ENCODE measurements at regions not wholly inside any gene's neighbourhood (a gene's known extent, or its start where the extent isn't known, plus 50 kb on each side); places are given as distances from the start of the nearest gene placed in this dataset.

GRCh38 chr12:83199069-83199468 lies 512.4 kb downstream of the TMTC2 start:
- no peak overlapping the region for H3K4me2 ChIP-seq (ENCODE audit: low read depth, low read length, poor library complexity, severe bottlenecking)
- no peaks in the 10 kb centered on the region for H3K27me3 ChIP-seq (ENCODE audit: low read length)
- no peaks in the 10 kb centered on the region for H3K4me1 ChIP-seq (ENCODE audit: low read length)
- H3K4me3 ChIP-seq (ENCODE audit: low read length) = no peak overlapping the region
- DNase-seq = no peak
- H4K20me1 ChIP-seq (ENCODE audit: insufficient read depth, low read depth, low read length) = no peaks in the 10 kb centered on the region
- H3K27ac ChIP-seq (ENCODE audit: low read length) = no peak overlapping the region
- peaks cover 12% of the 10 kb centered on the region; the same call in 1 of the 2 replicates for H3K9me3 ChIP-seq (ENCODE audit: low read length)
- H3K9ac ChIP-seq (ENCODE audit: low read length) = no peak overlapping the region
- no peaks in the 10 kb centered on the region; the same call in 1 of the 2 replicates for H3K9me2 ChIP-seq (replicated peaks; ENCODE audit: insufficient read depth, low read length)
- H3K36me3 ChIP-seq (ENCODE audit: insufficient read depth, low read length) = no peaks in the 10 kb centered on the region
- H2AFZ ChIP-seq (ENCODE audit: low read length) = no peak overlapping the region
- no peaks in the 10 kb centered on the region for H3K79me2 ChIP-seq (ENCODE audit: low read length)

GRCh38 chr12:83198291-83199015 lies 511.7 kb downstream of the TMTC2 start:
- no peaks in the 10 kb centered on the region for H3K4me1 ChIP-seq (ENCODE audit: low read length)
- no peaks in the 10 kb centered on the region for H3K36me3 ChIP-seq (ENCODE audit: insufficient read depth, low read length)
- H3K9ac ChIP-seq (ENCODE audit: low read length) = no peak overlapping the region
- H4K20me1 ChIP-seq (ENCODE audit: insufficient read depth, low read depth, low read length) = no peaks in the 10 kb centered on the region
- no peaks in the 10 kb centered on the region; the same call in 1 of the 2 replicates for H3K9me2 ChIP-seq (replicated peaks; ENCODE audit: insufficient read depth, low read length)
- H3K4me3 ChIP-seq (ENCODE audit: low read length) = no peak overlapping the region
- no peak overlapping the region for H3K4me2 ChIP-seq (ENCODE audit: low read depth, low read length, poor library complexity, severe bottlenecking)
- no peak overlapping the region for H2AFZ ChIP-seq (ENCODE audit: low read length)
- H3K9me3 ChIP-seq (ENCODE audit: low read length) = peaks cover 11% of the 10 kb centered on the region; the same call in 1 of the 2 replicates
- H3K27ac ChIP-seq (ENCODE audit: low read length) = no peak overlapping the region
- H3K27me3 ChIP-seq (ENCODE audit: low read length) = no peaks in the 10 kb centered on the region
- DNase-seq = no peak
- no peaks in the 10 kb centered on the region for H3K79me2 ChIP-seq (ENCODE audit: low read length)

GRCh38 chr12:83197483-83197914 lies 510.8 kb downstream of the TMTC2 start:
- no peaks in the 10 kb centered on the region; the same call in 1 of the 2 replicates for H3K9me2 ChIP-seq (replicated peaks; ENCODE audit: insufficient read depth, low read length)
- peaks cover 9% of the 10 kb centered on the region; the same call in 1 of the 2 replicates for H3K9me3 ChIP-seq (ENCODE audit: low read length)
- H3K79me2 ChIP-seq (ENCODE audit: low read length) = no peaks in the 10 kb centered on the region
- H3K36me3 ChIP-seq (ENCODE audit: insufficient read depth, low read length) = no peaks in the 10 kb centered on the region
- no peak overlapping the region for H3K4me2 ChIP-seq (ENCODE audit: low read depth, low read length, poor library complexity, severe bottlenecking)
- no peaks in the 10 kb centered on the region for H3K27me3 ChIP-seq (ENCODE audit: low read length)
- no peaks in the 10 kb centered on the region for H3K4me1 ChIP-seq (ENCODE audit: low read length)
- no peak overlapping the region for H3K9ac ChIP-seq (ENCODE audit: low read length)
- no peak for DNase-seq
- no peaks in the 10 kb centered on the region for H4K20me1 ChIP-seq (ENCODE audit: insufficient read depth, low read depth, low read length)
- no peak overlapping the region for H3K4me3 ChIP-seq (ENCODE audit: low read length)
- H3K27ac ChIP-seq (ENCODE audit: low read length) = no peak overlapping the region
- H2AFZ ChIP-seq (ENCODE audit: low read length) = no peak overlapping the region

GRCh38 chr12:83196694-83197350 lies 510.1 kb downstream of the TMTC2 start:
- Histone ChIP-seq H3K27me3 (ENCODE audit: low read length) (no peaks in the 10 kb centered on the region), H3K4me3 (ENCODE audit: low read length) (no peak overlapping the region), H3K9me3 (ENCODE audit: low read length) (peaks cover 7% of the 10 kb centered on the region; the same call in 1 of the 2 replicates), H3K36me3 (ENCODE audit: insufficient read depth, low read length) (no peaks in the 10 kb centered on the region), H3K9ac (ENCODE audit: low read length) (no peak overlapping the region), H2AFZ (ENCODE audit: low read length) (no peak overlapping the region), H3K79me2 (ENCODE audit: low read length) (no peaks in the 10 kb centered on the region), H3K4me1 (ENCODE audit: low read length) (no peaks in the 10 kb centered on the region), H4K20me1 (ENCODE audit: insufficient read depth, low read depth, low read length) (no peaks in the 10 kb centered on the region), H3K4me2 (ENCODE audit: low read depth, low read length, poor library complexity, severe bottlenecking) (no peak overlapping the region), H3K9me2 (replicated peaks; ENCODE audit: insufficient read depth, low read length) (no peaks in the 10 kb centered on the region; the same call in 1 of the 2 replicates), H3K27ac (ENCODE audit: low read length) (no peak overlapping the region)
- DNase-seq = no peak

- Histone ChIP-seq H3K4me2 (ENCODE audit: low read depth, low read length, poor library complexity, severe bottlenecking) (no peak overlapping the region), H4K20me1 (ENCODE audit: insufficient read depth, low read depth, low read length) (no peaks in the 10 kb centered on the region), H2AFZ (ENCODE audit: low read length) (no peak overlapping the region), H3K9ac (ENCODE audit: low read length) (no peak overlapping the region), H3K27me3 (ENCODE audit: low read length) (no peaks in the 10 kb centered on the region), H3K36me3 (ENCODE audit: insufficient read depth, low read length) (no peaks in the 10 kb centered on the region), H3K79me2 (ENCODE audit: low read length) (no peaks in the 10 kb centered on the region), H3K27ac (ENCODE audit: low read length) (no peak overlapping the region), H3K9me2 (replicated peaks; ENCODE audit: insufficient read depth, low read length) (no peaks in the 10 kb centered on the region), H3K9me3 (ENCODE audit: low read length) (0 out of 2 replicates have a peak, but pooled peaks cover 3% of the 10 kb centered on the region), H3K4me1 (ENCODE audit: low read length) (no peaks in the 10 kb centered on the region), H3K4me3 (ENCODE audit: low read length) (no peak overlapping the region)
- no peak for DNase-seq
These were observed 504.1 kb downstream of the TMTC2 start for GRCh38 chr12:83190631-83191390.

GRCh38 chr12:83186419-83186818 lies 499.7 kb downstream of the TMTC2 start:
- no peak overlapping the region for H3K9ac ChIP-seq (ENCODE audit: low read length)
- no peak for DNase-seq
- H3K79me2 ChIP-seq (ENCODE audit: low read length) = no peaks in the 10 kb centered on the region
- no peaks in the 10 kb centered on the region for H3K4me1 ChIP-seq (ENCODE audit: low read length)
- no peak overlapping the region for H3K4me2 ChIP-seq (ENCODE audit: low read depth, low read length, poor library complexity, severe bottlenecking)
- H3K9me3 ChIP-seq (ENCODE audit: low read length) = no peaks in the 10 kb centered on the region
- no peak overlapping the region for H3K27ac ChIP-seq (ENCODE audit: low read length)
- no peaks in the 10 kb centered on the region for H3K9me2 ChIP-seq (replicated peaks; ENCODE audit: insufficient read depth, low read length)
- H3K4me3 ChIP-seq (ENCODE audit: low read length) = no peak overlapping the region
- no peaks in the 10 kb centered on the region for H4K20me1 ChIP-seq (ENCODE audit: insufficient read depth, low read depth, low read length)
- no peak overlapping the region for H2AFZ ChIP-seq (ENCODE audit: low read length)
- H3K36me3 ChIP-seq (ENCODE audit: insufficient read depth, low read length) = no peaks in the 10 kb centered on the region
- H3K27me3 ChIP-seq (ENCODE audit: low read length) = no peaks in the 10 kb centered on the region

- no peak overlapping the region for H3K27ac ChIP-seq (ENCODE audit: low read length)
- no peak overlapping the region for H3K9ac ChIP-seq (ENCODE audit: low read length)
- H3K4me1 ChIP-seq (ENCODE audit: low read length) = no peaks in the 10 kb centered on the region
- no peaks in the 10 kb centered on the region for H4K20me1 ChIP-seq (ENCODE audit: insufficient read depth, low read depth, low read length)
- DNase-seq = no peak
- no peaks in the 10 kb centered on the region for H3K79me2 ChIP-seq (ENCODE audit: low read length)
- H3K27me3 ChIP-seq (ENCODE audit: low read length) = no peaks in the 10 kb centered on the region
- H2AFZ ChIP-seq (ENCODE audit: low read length) = no peak overlapping the region
- no peak overlapping the region for H3K4me2 ChIP-seq (ENCODE audit: low read depth, low read length, poor library complexity, severe bottlenecking)
- H3K4me3 ChIP-seq (ENCODE audit: low read length) = no peak overlapping the region
- H3K9me3 ChIP-seq (ENCODE audit: low read length) = no peaks in the 10 kb centered on the region
- no peaks in the 10 kb centered on the region for H3K9me2 ChIP-seq (replicated peaks; ENCODE audit: insufficient read depth, low read length)
- H3K36me3 ChIP-seq (ENCODE audit: insufficient read depth, low read length) = no peaks in the 10 kb centered on the region
These were observed 498.5 kb downstream of the TMTC2 start for GRCh38 chr12:83185241-83185640.
